ENCODE measurements at regions not wholly inside any gene's neighbourhood (a gene's known extent, or its start where the extent isn't known, plus 50 kb on each side); places are given as distances from the start of the nearest gene placed in this dataset.

- no peak for TF ChIP-seq CTCF (IDR thresholded peaks at IDR 0.05; ENCODE audit: borderline replicate concordance, extremely low read depth, insufficient read depth)
- Histone ChIP-seq H3K27me3 (ENCODE audit: control insufficient read depth, insufficient read depth, low read length) (no peaks in the 10 kb centered on the region), H3K4me3 (ENCODE audit: low read length in 3 of 3) (no peak overlapping the region), H3K27ac (ENCODE audit: low read depth in 2 of 2, low read length in 2 of 2) (no peak overlapping the region), H3K9me3 (ENCODE audit: control insufficient read depth in 2 of 3, insufficient read depth in 1 of 3, low read length in 3 of 3) (no peaks in the 10 kb centered on the region), H3K36me3 (ENCODE audit: control insufficient read depth in 2 of 3, insufficient read depth in 3 of 3, low read length in 3 of 3) (no peaks in the 10 kb centered on the region), H3K9ac (ENCODE audit: low read length in 3 of 3) (no peak overlapping the region), H3K4me1 (ENCODE audit: control insufficient read depth in 2 of 3, insufficient read depth in 2 of 3, low read depth in 1 of 3, low read length in 3 of 3) (no peaks in the 10 kb centered on the region)
- intact Hi-C loops (cut with DNase I): no loop called here
- peak in 3 of 5 donors; percentile 13 to 67 (median 56) for DNase-seq
- no peak for FAIRE-seq
These were observed 357.0 kb downstream of the BCAT1 start for GRCh38 chr12:24591715-24592440.

- intact Hi-C loops (cut with DNase I): no loop called here
- Histone ChIP-seq H3K9ac (ENCODE audit: low read length in 3 of 3) (no peak overlapping the region), H3K4me1 (ENCODE audit: control insufficient read depth in 2 of 3, insufficient read depth in 2 of 3, low read depth in 1 of 3, low read length in 3 of 3) (no peaks in the 10 kb centered on the region), H3K4me3 (ENCODE audit: low read length in 3 of 3) (no peak overlapping the region), H3K36me3 (ENCODE audit: control insufficient read depth in 2 of 3, insufficient read depth in 3 of 3, low read length in 3 of 3) (no peaks in the 10 kb centered on the region), H3K27me3 (ENCODE audit: control insufficient read depth, insufficient read depth, low read length) (no peaks in the 10 kb centered on the region), H3K9me3 (ENCODE audit: control insufficient read depth in 2 of 3, insufficient read depth in 1 of 3, low read length in 3 of 3) (no peaks in the 10 kb centered on the region), H3K27ac (ENCODE audit: low read depth in 2 of 2, low read length in 2 of 2) (no peak overlapping the region)
- DNase-seq: no peak
- TF ChIP-seq CTCF (IDR thresholded peaks at IDR 0.05; ENCODE audit: borderline replicate concordance, extremely low read depth, insufficient read depth): no peak
- no peak for FAIRE-seq
These were observed 357.7 kb downstream of the BCAT1 start for GRCh38 chr12:24591079-24591626.

DNA sequence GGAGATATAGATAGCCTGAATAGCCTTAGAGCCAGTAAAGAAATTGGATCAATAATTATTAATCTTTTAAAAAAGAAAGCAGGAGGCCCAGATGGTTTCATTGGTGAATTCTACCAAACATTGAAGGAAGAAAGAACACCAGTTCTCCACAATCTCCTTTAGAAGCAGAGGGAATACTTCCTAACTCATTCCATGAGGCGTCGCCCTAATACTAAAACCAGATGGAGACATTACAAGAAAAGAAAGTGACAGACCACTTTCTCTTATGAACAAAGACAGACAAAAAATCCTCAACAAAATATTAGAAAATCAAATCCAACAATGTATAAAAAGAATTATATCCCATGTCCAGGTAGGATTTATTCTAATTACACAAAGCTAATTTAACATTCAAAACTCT is 362.6 kb downstream of the BCAT1 start:
- Histone ChIP-seq H3K4me3 (ENCODE audit: low read length in 3 of 3) (no peak overlapping the region), H3K27me3 (ENCODE audit: control insufficient read depth, insufficient read depth, low read length) (no peaks in the 10 kb centered on the region), H3K27ac (ENCODE audit: low read depth in 2 of 2, low read length in 2 of 2) (no peak overlapping the region), H3K9ac (ENCODE audit: low read length in 3 of 3) (no peak overlapping the region), H3K4me1 (ENCODE audit: control insufficient read depth in 2 of 3, insufficient read depth in 2 of 3, low read depth in 1 of 3, low read length in 3 of 3) (no peaks in the 10 kb centered on the region), H3K36me3 (ENCODE audit: control insufficient read depth in 2 of 3, insufficient read depth in 3 of 3, low read length in 3 of 3) (no peaks in the 10 kb centered on the region), H3K9me3 (ENCODE audit: control insufficient read depth in 2 of 3, insufficient read depth in 1 of 3, low read length in 3 of 3) (no peaks in the 10 kb centered on the region)
- no peak for TF ChIP-seq CTCF (IDR thresholded peaks at IDR 0.05; ENCODE audit: borderline replicate concordance, extremely low read depth, insufficient read depth)
- intact Hi-C loops (cut with DNase I): no loop called here
- no peak for FAIRE-seq
- no peak for DNase-seq

Data from kidney (tissue), 13 donors.